ENCODE measurements at regions not wholly inside any gene's neighbourhood (a gene's known extent, or its start where the extent isn't known, plus 50 kb on each side); places are given as distances from the start of the nearest gene placed in this dataset.

DNA sequence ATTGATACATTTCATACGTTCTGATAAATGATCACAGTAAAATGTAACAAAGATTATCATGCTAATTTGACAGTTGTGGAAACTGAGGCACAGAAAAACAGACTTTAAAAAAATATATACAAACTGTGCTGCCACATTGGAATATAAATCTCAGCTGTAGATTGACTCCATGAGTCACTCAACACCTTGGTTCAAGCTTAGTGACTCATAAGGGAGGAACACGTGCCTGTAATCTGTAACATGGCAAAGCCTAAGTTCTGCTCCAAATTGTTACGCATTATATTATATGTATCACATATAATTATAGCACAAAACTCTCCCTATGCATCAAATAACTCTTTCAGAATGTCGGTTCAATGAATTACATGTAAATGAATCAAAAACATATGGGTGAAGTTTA is 1047.5 kb downstream of the GATA3 start:
- TF ChIP-seq, protein P1, sequence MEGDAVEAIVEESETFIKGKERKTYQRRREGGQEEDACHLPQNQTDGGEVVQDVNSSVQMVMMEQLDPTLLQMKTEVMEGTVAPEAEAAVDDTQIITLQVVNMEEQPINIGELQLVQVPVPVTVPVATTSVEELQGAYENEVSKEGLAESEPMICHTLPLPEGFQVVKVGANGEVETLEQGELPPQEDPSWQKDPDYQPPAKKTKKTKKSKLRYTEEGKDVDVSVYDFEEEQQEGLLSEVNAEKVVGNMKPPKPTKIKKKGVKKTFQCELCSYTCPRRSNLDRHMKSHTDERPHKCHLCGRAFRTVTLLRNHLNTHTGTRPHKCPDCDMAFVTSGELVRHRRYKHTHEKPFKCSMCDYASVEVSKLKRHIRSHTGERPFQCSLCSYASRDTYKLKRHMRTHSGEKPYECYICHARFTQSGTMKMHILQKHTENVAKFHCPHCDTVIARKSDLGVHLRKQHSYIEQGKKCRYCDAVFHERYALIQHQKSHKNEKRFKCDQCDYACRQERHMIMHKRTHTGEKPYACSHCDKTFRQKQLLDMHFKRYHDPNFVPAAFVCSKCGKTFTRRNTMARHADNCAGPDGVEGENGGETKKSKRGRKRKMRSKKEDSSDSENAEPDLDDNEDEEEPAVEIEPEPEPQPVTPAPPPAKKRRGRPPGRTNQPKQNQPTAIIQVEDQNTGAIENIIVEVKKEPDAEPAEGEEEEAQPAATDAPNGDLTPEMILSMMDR (conservative IDR thresholded peaks at IDR 0.05), result no peak
- TF ChIP-seq EZH2 (IDR thresholded peaks at IDR 0.05; ENCODE audit: low read depth), result no peak
